ENCODE measurements at regions not wholly inside any gene's neighbourhood (a gene's known extent, or its start where the extent isn't known, plus 50 kb on each side); places are given as distances from the start of the nearest gene placed in this dataset.

GRCh38 chr5:124844371-124844920, 98.0 kb upstream of the ZNF608 start:
- Histone ChIP-seq H3K4me1 (ENCODE audit: insufficient read depth, low read length, poor library complexity, severe bottlenecking) (peaks cover 8% of the 10 kb centered on the region), H3K4me3 (ENCODE audit: low read depth, low read length, poor library complexity, severe bottlenecking) (no peak overlapping the region), H4K20me1 (ENCODE audit: insufficient read depth, low read length) (no peaks in the 10 kb centered on the region), H2AFZ (ENCODE audit: low read length) (no peak overlapping the region), H3K9me2 (ENCODE audit: insufficient read depth, low read length) (no peaks in the 10 kb centered on the region), H3K27ac (ENCODE audit: low read depth, low read length, poor library complexity, severe bottlenecking) (no peak overlapping the region), H3K4me2 (ENCODE audit: low read length) (no peak overlapping the region), H3K9me3 (ENCODE audit: low read length) (no peaks in the 10 kb centered on the region), H3K36me3 (ENCODE audit: insufficient read depth, low read length) (no peaks in the 10 kb centered on the region), H3K79me2 (ENCODE audit: insufficient read depth, low read depth, low read length) (no peaks in the 10 kb centered on the region)
- intact Hi-C loops (cut with micrococcal nuclease; ENCODE audit: unreplicated experiment) = no loop called here
- POLR2A ChIA-PET = interaction anchor here (1.0 kb wide), 1 partner anchor 11 kb away, joined by 3 read pairs; no protein-coding TSS in a partner anchor
- BruUV-seq (replicated peaks) = no TSS peak
- no peak for DNase-seq (ENCODE audit: low spot score)
- no peak for TF ChIP-seq EZH2phosphoT487 (IDR thresholded peaks at IDR 0.05; ENCODE audit: borderline replicate concordance, low read depth, low read length)
- no peak for TF ChIP-seq CTCF (conservative IDR thresholded peaks at IDR 0.05; ENCODE audit: low read length)
- CTCF ChIA-PET (ENCODE audit: unreplicated experiment) = no interaction called here

- CTCF ChIA-PET (ENCODE audit: unreplicated experiment) = no interaction called here
- H3K36me3 ChIP-seq (ENCODE audit: insufficient read depth, low read length) = no peaks in the 10 kb centered on the region
- TF ChIP-seq CTCF (conservative IDR thresholded peaks at IDR 0.05; ENCODE audit: low read length) = no peak
- no peak for TF ChIP-seq EZH2phosphoT487 (IDR thresholded peaks at IDR 0.05; ENCODE audit: borderline replicate concordance, low read depth, low read length)
- DNase-seq (ENCODE audit: low spot score) = no peak
- no peaks in the 10 kb centered on the region for H4K20me1 ChIP-seq (ENCODE audit: insufficient read depth, low read length)
- H3K79me2 ChIP-seq (ENCODE audit: insufficient read depth, low read depth, low read length) = no peaks in the 10 kb centered on the region
- H3K4me1 ChIP-seq (ENCODE audit: insufficient read depth, low read length, poor library complexity, severe bottlenecking) = peaks cover 12% of the 10 kb centered on the region
- POLR2A ChIA-PET = interaction anchor here (0.6 to 2.3 kb wide), 7 partner anchors 9 to 386 kb away, joined by 3 to 7 read pairs (median 4); no protein-coding TSS in a partner anchor
- H3K9me3 ChIP-seq (ENCODE audit: low read length) = no peaks in the 10 kb centered on the region
- no peak overlapping the region for H3K4me3 ChIP-seq (ENCODE audit: low read depth, low read length, poor library complexity, severe bottlenecking)
- no TSS peak for BruUV-seq (replicated peaks)
- no peak overlapping the region for H3K4me2 ChIP-seq (ENCODE audit: low read length)
- no peak overlapping the region for H3K27ac ChIP-seq (ENCODE audit: low read depth, low read length, poor library complexity, severe bottlenecking)
- intact Hi-C loops (cut with micrococcal nuclease; ENCODE audit: unreplicated experiment) = no loop called here
- H2AFZ ChIP-seq (ENCODE audit: low read length) = peak overlapping the region; percentile 26; the same call in 1 of the 2 replicates
- no peaks in the 10 kb centered on the region for H3K9me2 ChIP-seq (ENCODE audit: insufficient read depth, low read length)
These were observed 101.5 kb upstream of the ZNF608 start for GRCh38 chr5:124847907-124848306.

- Histone ChIP-seq H3K36me3 (ENCODE audit: insufficient read depth, low read length) (no peaks in the 10 kb centered on the region), H3K27ac (ENCODE audit: low read depth, low read length, poor library complexity, severe bottlenecking) (no peak overlapping the region), H3K9me2 (ENCODE audit: insufficient read depth, low read length) (no peaks in the 10 kb centered on the region), H3K4me2 (ENCODE audit: low read length) (no peak overlapping the region), H3K4me3 (ENCODE audit: low read depth, low read length, poor library complexity, severe bottlenecking) (no peak overlapping the region), H3K79me2 (ENCODE audit: insufficient read depth, low read depth, low read length) (no peaks in the 10 kb centered on the region), H3K4me1 (ENCODE audit: insufficient read depth, low read length, poor library complexity, severe bottlenecking) (peaks cover 12% of the 10 kb centered on the region), H4K20me1 (ENCODE audit: insufficient read depth, low read length) (no peaks in the 10 kb centered on the region), H3K9me3 (ENCODE audit: low read length) (no peaks in the 10 kb centered on the region), H2AFZ (ENCODE audit: low read length) (peak overlapping the region; percentile 31; the same call in 1 of the 2 replicates)
- BruUV-seq (replicated peaks) = no TSS peak
- intact Hi-C loops (cut with micrococcal nuclease; ENCODE audit: unreplicated experiment) = no loop called here
- DNase-seq (ENCODE audit: low spot score) = no peak
- TF ChIP-seq CTCF (conservative IDR thresholded peaks at IDR 0.05; ENCODE audit: low read length) = no peak
- no peak for TF ChIP-seq EZH2phosphoT487 (IDR thresholded peaks at IDR 0.05; ENCODE audit: borderline replicate concordance, low read depth, low read length)
- POLR2A ChIA-PET = interaction anchor here (0.6 to 2.3 kb wide), 12 partner anchors 9 to 1699 kb away, joined by 3 to 11 read pairs (median 5); no protein-coding TSS in a partner anchor
- CTCF ChIA-PET (ENCODE audit: unreplicated experiment) = interaction anchor here (0.7 kb wide), 1 partner anchor 136 kb away, joined by 5 read pairs; no protein-coding TSS in a partner anchor
These were observed 103.3 kb upstream of the ZNF608 start for GRCh38 chr5:124849774-124850173.
